ENCODE measurements at regions not wholly inside any gene's neighbourhood (a gene's known extent, or its start where the extent isn't known, plus 50 kb on each side); places are given as distances from the start of the nearest gene placed in this dataset.

GRCh38 chr13:85089186-85089585 is 710.0 kb downstream of the SLITRK6 start:
- TF ChIP-seq CTCF (conservative IDR thresholded peaks at IDR 0.05; ENCODE audit: low read depth, low read length) (no peak), POLR2A (IDR thresholded peaks at IDR 0.05; ENCODE audit: low read depth, low read length) (no peak), RFX5 (IDR thresholded peaks at IDR 0.05; ENCODE audit: low read depth, low read length) (no peak), NFE2L2 (IDR thresholded peaks at IDR 0.05; ENCODE audit: low read depth, low read length) (no peak), FOS (IDR thresholded peaks at IDR 0.05; ENCODE audit: low read depth, low read length) (no peak), MAZ (IDR thresholded peaks at IDR 0.05; ENCODE audit: borderline replicate concordance, low read depth, low read length) (no peak)

All from IMR-90 (cell line).